Nephron (organoid): ENCODE measurements at regions not wholly inside any gene's neighbourhood (a gene's known extent, or its start where the extent isn't known, plus 50 kb on each side); places are given as distances from the start of the nearest gene placed in this dataset.

ENCODE experiments used
- H3K27ac Mint-ChIP-seq, 3 experiments: 2 replicates each; pipeline ENCODE4 v1.8.0; 2020; ENCODE audit warnings: mixed read lengths in 3 of 3, mild to moderate bottlenecking in 2 of 3, moderate library complexity in 1 of 3
- H3K27me3 Mint-ChIP-seq: 2 replicates; pipeline ENCODE4 v1.8.0; 2021; ENCODE audit warnings: low read depth, mild to moderate bottlenecking, moderate library complexity, mixed read lengths
- H3K36me3 Mint-ChIP-seq: 2 replicates; pipeline ENCODE4 v1.8.0; 2020; ENCODE audit warnings: low read depth, mixed read lengths
- H3K4me1 Mint-ChIP-seq: 2 replicates; pipeline ENCODE4 v1.8.0; 2020; ENCODE audit warnings: mixed read lengths
- H3K4me3 Mint-ChIP-seq, 3 experiments: 2 replicates each; pipeline ENCODE4 v1.8.0; 2020; ENCODE audit warnings: mild to moderate bottlenecking in 3 of 3, mixed read lengths in 3 of 3, moderate library complexity in 2 of 3
- H3K9me3 Mint-ChIP-seq: 2 replicates; pipeline ENCODE4 v1.8.0; 2020; ENCODE audit warnings: mixed read lengths
- TF ChIP-seq, protein P1 (sequence below), 3 experiments: fragments of 200-600 bp; sonication (generic); IDR thresholded peaks; one replicate each; pipeline ENCODE4 v1.5.0; 2021; ENCODE audit warnings: antibody characterized with exemption in 3 of 3; ENCODE audit not compliant: unreplicated experiment in 3 of 3

DNA sequence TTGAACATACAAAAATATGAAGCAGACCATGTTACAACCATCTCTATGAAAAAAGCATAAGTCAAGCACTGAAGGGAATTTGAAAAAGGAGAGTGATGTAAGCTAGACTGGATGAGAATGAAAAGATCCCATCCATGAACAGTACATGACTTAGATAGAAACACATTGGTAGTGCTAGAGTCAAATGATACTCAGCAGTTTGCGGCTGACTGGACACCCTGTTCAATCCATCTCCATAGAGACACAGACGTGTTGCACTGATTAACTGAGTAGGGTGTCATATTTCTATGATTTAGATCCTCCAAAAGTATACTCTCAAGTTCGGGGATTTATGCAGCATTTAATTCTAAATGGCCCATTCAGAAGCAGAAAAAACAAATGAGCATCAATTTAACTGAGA is 674.3 kb upstream of the NRXN1 start:
- Mint-ChIP-seq H3K4me1 (no peaks in the 10 kb centered on the region), H3K36me3 (no peaks in the 10 kb centered on the region), H3K27me3 (no peaks in the 10 kb centered on the region), H3K27ac (no peak overlapping the region), H3K9me3 (no peaks in the 10 kb centered on the region), H3K4me3 (no peak overlapping the region)
- TF ChIP-seq, protein P1, sequence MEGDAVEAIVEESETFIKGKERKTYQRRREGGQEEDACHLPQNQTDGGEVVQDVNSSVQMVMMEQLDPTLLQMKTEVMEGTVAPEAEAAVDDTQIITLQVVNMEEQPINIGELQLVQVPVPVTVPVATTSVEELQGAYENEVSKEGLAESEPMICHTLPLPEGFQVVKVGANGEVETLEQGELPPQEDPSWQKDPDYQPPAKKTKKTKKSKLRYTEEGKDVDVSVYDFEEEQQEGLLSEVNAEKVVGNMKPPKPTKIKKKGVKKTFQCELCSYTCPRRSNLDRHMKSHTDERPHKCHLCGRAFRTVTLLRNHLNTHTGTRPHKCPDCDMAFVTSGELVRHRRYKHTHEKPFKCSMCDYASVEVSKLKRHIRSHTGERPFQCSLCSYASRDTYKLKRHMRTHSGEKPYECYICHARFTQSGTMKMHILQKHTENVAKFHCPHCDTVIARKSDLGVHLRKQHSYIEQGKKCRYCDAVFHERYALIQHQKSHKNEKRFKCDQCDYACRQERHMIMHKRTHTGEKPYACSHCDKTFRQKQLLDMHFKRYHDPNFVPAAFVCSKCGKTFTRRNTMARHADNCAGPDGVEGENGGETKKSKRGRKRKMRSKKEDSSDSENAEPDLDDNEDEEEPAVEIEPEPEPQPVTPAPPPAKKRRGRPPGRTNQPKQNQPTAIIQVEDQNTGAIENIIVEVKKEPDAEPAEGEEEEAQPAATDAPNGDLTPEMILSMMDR (IDR thresholded peaks at IDR 0.05; ENCODE audit: unreplicated experiment in 3 of 3): no peak

DNA sequence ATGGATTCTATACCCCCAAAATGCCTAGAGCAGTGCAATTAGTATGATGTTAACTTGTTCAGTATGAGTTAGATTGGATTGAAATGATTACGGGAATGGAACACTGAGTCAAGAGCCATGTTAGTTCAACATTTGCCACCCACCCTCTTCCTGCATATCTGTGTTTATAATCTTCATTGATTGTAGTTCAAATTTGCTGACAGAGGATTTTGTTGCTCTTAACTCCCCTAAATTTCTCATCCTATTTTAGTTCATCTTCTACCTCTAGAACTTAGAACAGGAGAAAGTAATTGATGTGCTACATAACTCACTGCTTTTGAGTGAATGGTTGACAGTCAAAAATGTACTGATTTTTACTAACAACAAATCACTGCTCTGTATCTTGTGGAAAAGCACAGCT is 673.5 kb upstream of the NRXN1 start:
- no peaks in the 10 kb centered on the region for H3K27me3 Mint-ChIP-seq
- no peak overlapping the region for H3K4me3 Mint-ChIP-seq
- no peaks in the 10 kb centered on the region for H3K9me3 Mint-ChIP-seq
- H3K36me3 Mint-ChIP-seq: no peaks in the 10 kb centered on the region
- TF ChIP-seq, protein P1 (IDR thresholded peaks at IDR 0.05; ENCODE audit: unreplicated experiment in 3 of 3): no peak
- no peak overlapping the region for H3K27ac Mint-ChIP-seq
- no peaks in the 10 kb centered on the region for H3K4me1 Mint-ChIP-seq

DNA sequence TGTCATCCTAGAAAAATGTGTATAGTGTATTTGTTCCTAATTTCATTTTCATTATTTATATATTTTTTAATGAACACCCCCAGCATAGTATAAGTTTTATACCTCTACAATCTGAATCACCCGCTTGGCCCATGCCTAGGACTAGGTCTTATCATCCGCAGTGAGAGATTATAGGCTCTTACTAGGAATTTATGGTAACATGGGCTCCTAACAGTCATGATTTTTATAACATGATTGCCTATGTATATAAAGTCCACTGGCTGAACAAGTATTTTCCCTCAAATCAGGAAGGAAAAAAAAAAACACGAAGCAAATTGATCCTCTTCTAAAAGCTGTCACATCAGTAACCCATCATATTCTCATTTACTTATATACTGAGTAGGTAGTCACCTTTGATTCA is 666.1 kb upstream of the NRXN1 start:
- H3K36me3 Mint-ChIP-seq: no peaks in the 10 kb centered on the region
- H3K27me3 Mint-ChIP-seq: no peaks in the 10 kb centered on the region
- H3K4me3 Mint-ChIP-seq: no peak overlapping the region
- peak overlapping the region in 1 of 3 experiments; percentile 24 for H3K27ac Mint-ChIP-seq
- TF ChIP-seq, protein P1 (IDR thresholded peaks at IDR 0.05; ENCODE audit: unreplicated experiment in 3 of 3): no peak
- H3K9me3 Mint-ChIP-seq: no peaks in the 10 kb centered on the region
- H3K4me1 Mint-ChIP-seq: peaks cover 13% of the 10 kb centered on the region

DNA sequence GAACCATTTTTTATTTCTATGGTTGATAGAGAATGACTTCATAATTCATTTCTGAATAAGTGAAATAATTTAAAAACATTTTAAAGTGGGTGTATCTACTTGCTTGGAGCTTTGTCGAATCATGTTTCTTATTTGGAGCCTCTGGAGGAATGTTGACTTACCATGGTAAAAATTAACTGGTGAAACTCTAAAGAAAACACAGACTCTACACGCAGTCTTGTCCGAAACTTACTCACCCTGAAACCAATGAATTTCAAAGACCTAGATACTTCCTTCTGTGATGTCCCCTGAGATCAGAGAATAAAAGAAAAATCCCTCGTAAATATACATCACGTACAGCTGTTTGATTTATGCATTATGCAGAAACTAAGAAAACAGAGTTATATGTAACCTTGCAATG is 665.2 kb upstream of the NRXN1 start:
- Mint-ChIP-seq H3K9me3 (no peaks in the 10 kb centered on the region), H3K4me1 (peaks cover 13% of the 10 kb centered on the region), H3K36me3 (no peaks in the 10 kb centered on the region), H3K27me3 (no peaks in the 10 kb centered on the region), H3K27ac (peak overlapping the region; percentile 68 to 79 (median 77)), H3K4me3 (no peak overlapping the region)
- TF ChIP-seq, protein P1 (IDR thresholded peaks at IDR 0.05; ENCODE audit: unreplicated experiment in 3 of 3): no peak

DNA sequence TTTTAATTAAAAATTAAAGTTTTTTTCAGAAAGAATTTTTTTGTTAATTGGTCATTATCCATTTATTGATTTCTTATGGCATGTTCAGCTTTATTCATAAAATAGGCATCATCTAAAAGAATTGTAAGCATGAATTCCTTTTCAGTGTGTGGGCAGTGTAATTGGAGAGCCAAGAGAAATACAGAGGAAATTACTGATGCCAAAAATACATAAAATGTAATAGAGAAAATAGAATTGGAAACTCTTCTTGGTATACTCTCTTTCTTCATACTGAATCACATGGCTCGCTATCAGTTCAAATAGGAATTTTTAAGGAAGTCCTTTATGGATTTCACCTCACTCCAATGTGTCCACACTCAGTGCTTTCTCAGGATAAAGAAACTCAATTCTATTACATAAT is 663.6 kb upstream of the NRXN1 start:
- H3K27me3 Mint-ChIP-seq: no peaks in the 10 kb centered on the region
- H3K36me3 Mint-ChIP-seq: no peaks in the 10 kb centered on the region
- TF ChIP-seq, protein P1 (IDR thresholded peaks at IDR 0.05; ENCODE audit: unreplicated experiment in 3 of 3): no peak
- H3K4me3 Mint-ChIP-seq: no peak overlapping the region
- H3K27ac Mint-ChIP-seq: peak overlapping the region; percentile 3 to 42 (median 27)
- peaks cover 13% of the 10 kb centered on the region for H3K4me1 Mint-ChIP-seq
- no peaks in the 10 kb centered on the region for H3K9me3 Mint-ChIP-seq

DNA sequence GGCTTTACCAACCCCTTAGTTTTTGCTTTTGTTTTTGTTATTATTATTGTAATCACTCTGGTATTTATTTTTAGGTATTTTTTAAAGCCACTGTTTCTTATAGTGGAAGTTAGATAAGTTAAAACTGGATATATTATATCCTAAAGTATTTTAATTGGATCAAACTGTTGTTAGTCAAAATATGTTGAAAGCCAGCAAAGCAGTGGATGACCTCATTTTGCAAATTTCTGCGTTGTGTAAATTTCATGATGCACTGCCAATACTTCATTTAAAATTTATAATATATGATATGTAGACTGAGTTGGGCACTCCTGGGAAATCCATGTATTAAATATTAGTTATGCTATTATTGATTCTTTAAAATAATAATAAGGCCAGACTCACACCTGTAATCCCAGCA is 661.7 kb upstream of the NRXN1 start:
- Mint-ChIP-seq H3K9me3 (no peaks in the 10 kb centered on the region), H3K27me3 (no peaks in the 10 kb centered on the region), H3K36me3 (no peaks in the 10 kb centered on the region), H3K4me1 (peaks cover 13% of the 10 kb centered on the region), H3K4me3 (no peak overlapping the region), H3K27ac (no peak overlapping the region)
- TF ChIP-seq, protein P1 (IDR thresholded peaks at IDR 0.05; ENCODE audit: unreplicated experiment in 3 of 3): no peak
